GM21423 (cell line): ENCODE measurements at regions not wholly inside any gene's neighbourhood (a gene's known extent, or its start where the extent isn't known, plus 50 kb on each side); places are given as distances from the start of the nearest gene placed in this dataset.
"Not testable (repeated sequence)": the region's sequence is repeated elsewhere in the genome, so short reads cannot be mapped to it uniquely, and the experiment has no call there.

Source experiments
- ATAC-seq: cut with Tn5 transposase; IDR thresholded peaks from one replicate; pipeline ENCODE4 v1.9.1; 2021; ENCODE audit warnings: mild to moderate bottlenecking, moderate library complexity; ENCODE audit not compliant: unreplicated experiment

GRCh38 chrX:113154315-113154714, 313.7 kb upstream of the AMOT start:
- ATAC-seq = not testable (repeated sequence)

GRCh38 chrX:113136836-113137235, 296.2 kb upstream of the AMOT start:
- no peak for ATAC-seq

GRCh38 chrX:113133316-113133715, 292.7 kb upstream of the AMOT start:
- no peak for ATAC-seq

DNA sequence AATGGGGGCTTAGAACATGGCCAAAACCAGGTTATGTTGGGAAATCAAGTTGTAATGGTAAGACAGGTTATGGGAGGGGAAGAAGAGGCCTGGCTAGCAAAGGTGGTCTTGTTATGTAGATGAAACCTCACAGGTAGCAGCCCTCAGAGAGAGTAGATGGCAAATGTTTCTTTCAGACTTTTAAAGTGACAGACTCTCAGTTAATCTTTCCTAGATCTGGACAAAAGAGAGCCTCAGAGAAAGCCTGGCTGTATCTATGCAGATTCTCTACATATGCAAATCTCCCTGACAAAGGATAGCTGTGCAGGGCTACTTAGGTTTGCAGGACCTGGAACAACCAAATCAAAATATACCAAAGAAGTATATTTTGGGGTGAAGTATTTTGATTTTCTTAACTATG, 284.1 kb upstream of the AMOT start:
- ATAC-seq = no peak

DNA sequence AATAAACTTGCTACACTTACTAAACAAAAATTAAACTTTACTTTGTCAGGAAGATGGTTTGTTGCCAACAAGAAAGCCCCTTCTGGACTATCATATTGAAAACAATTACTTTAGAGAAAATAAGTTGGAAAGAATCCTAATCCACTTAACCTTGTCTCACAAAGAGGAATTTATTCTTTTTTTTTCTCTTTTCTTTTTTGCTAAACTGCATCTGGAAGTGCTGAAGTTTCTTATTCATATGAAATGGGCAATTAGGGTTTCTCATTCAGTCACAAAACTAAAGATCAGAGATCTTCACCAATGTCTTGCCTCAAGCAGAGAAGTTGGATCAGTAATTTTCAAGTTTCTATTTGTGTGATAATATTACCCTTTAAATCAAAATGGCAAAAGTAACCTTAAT, 234.9 kb upstream of the AMOT start:
- ATAC-seq = no peak

DNA sequence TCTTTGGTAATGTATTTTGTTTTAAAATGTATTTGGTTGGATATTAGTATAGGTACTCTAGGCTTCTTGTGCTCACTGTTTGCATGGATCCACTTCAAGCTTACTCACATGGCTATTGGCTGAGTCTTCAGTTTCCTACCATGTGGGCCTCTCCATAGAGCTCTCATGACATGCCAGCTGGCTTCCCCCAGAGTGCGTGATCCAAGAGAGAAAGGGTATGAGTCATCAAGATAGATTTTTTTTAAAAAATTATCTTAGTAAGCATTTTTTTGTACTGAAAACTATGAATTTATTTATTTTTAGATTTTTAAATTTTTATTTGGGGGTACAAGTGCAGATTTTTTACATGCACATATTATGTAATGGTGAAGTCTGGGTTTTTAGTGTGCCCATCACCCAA, 219.1 kb upstream of the AMOT start:
- ATAC-seq = no peak

- no peak for ATAC-seq
Observed at GRCh38 chrX:113058634-113059033, 218.0 kb upstream of the AMOT start.

GRCh38 chrX:113048896-113049295, 208.3 kb upstream of the AMOT start:
- ATAC-seq = no peak

DNA sequence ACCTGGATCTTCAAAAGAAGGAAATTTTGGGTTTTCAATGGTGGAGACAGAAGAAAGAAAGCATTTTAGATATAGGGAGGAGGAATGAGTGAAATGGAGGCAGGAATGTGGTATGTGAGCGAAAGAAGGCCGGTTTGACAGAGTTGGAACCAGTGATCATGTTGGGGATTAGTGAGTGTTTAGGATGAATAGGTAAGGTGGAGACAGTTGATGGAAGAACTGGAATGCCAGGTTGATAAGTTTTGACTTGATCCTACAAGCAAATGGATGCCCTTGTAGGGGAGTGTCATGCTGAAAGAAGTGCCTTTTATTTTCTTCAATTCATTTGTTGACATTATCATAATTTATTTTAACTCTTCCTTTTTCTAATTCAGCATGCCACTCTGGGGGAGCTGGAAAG, 207.8 kb upstream of the AMOT start:
- ATAC-seq = no peak

GRCh38 chrX:113033966-113034680, 193.5 kb upstream of the AMOT start:
- ATAC-seq = no peak

DNA sequence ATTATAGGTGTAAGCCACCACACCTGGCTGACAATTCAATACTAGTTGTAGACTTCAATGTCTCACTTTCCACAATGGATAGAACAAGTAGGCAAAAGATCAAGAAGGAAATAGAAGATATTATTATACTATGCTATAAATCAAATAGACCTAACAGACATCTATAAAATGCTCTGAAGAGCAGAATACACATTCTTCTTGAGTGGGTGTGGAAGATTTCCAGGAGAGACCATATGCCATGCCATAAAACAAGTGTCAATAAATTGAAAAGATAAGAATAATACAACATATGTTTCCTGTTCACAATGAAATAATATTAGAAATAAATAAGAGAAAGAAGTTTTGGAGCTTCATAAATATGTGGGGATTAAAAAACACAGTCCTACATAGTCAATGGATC, 179.3 kb upstream of the AMOT start:
- no peak for ATAC-seq

DNA sequence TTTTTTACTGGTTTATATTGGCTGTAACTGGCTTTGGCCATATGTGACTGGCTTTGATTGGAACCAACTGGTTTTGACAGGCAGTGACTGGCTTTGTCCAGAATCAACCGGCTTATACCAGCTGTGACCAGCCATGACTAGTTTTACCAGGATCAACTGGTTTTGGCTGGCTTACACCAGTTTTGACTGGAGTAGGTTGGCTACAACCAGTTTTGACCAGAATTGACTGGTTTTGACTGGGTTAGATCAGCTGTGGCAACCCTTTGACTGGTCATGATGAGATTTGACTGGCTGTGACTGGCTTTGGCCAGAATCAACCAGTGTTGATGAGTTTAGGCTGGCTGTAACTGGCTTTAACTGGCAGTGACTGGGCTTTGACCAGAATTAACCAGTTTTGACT, 169.2 kb upstream of the AMOT start:
- no peak for ATAC-seq

DNA sequence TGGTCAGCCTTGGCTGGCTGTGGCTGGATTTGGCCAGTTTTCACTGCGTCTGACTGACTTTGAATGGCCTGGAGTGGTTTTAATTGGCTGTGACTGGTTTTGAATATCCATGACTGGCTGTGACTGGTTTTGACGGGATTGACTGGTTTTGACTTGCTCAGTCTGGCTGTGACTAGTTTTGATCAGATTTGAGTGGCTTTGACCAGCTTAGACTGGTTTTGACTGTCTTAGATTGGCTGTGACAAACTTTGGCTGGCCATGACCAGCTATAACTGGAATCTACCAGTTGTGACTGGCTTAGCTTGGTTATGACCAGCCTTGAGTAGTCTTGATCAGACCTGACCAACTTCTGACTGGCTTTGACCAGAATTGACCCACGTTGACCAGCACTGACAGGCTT, 168.4 kb upstream of the AMOT start:
- ATAC-seq = no peak

GRCh38 chrX:113001836-113002235, 161.2 kb upstream of the AMOT start:
- ATAC-seq = no peak

GRCh38 chrX:112997991-112998390, 157.4 kb upstream of the AMOT start:
- ATAC-seq = no peak

- ATAC-seq = no peak
Observed at GRCh38 chrX:112991801-112992200, 151.2 kb upstream of the AMOT start.

DNA sequence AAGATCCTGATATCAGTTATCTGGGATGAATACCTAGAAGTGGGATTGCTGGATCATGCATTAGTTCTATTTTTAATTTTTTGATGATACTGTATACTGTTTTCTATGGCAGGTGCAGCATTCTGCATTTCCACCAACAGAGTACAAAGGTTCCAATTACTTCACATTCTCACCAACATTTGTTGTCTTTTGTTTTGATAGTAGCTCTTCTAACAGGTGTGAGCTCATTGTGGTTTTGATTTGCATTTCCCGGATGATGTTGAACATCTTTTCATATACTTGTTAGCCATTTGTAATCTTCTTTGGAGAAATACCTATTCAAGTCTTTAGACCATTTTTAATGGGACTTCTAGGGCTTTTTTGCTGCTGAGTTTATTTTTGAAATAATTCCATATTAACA, 139.2 kb upstream of the AMOT start:
- no peak for ATAC-seq

DNA sequence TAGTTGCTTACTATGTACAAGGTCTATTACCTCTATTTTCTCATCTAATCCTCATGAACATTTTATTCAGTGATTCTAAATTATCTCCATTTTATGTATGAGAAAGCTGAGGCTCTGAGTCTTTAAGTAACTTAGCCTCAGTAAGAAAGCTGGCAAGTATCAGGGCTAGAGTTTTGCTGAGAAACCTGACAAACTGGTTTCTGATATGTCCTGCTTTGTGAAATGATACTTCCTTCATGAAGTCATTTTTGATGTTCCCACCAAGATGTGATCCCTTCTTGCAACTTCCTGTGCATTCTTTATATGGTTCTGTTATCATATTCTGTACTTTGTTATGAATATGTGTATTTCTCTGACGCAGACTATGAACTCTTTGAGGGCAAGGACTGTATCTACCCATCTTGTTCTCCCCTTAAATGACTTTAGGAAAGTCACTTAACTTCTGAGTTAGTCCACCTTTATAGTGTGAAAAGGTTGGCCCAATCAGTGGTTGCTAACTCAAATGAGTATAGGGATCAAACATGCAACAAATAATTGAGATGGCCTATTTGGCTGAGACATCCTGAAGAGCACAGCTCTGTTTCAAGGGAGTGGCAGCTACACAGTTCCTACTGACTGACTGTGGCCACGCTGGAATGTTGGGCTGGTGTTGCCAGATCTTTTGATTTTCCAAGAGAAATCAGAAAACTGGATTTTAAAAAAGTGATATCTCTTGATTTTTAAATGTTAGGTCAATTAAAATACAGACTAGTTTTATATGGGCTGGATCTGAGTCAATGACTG, 127.9 kb upstream of the AMOT start:
- ATAC-seq = no peak

DNA sequence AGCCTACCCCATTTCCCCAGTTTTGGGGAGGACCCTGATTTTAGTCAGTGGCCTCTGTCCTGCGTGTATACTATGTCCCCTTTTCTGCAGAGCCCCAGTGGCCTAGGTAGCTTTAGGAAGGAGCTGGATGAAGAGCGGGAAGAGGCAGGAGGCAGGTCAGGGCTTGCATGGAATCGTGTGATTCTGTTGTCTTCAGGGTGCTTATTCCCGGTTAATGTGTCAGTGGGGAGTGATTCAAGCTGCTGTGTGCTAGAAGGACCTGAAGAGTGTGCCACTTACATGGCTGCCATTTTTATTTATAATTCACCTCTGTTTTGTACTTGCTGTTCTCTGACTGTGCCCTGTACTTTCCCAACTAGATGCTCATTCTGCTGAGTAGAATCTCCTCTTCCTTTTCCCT, 127.3 kb upstream of the AMOT start:
- no peak for ATAC-seq

- no peak for ATAC-seq
Observed at GRCh38 chrX:112967341-112967740, 126.7 kb upstream of the AMOT start.

DNA sequence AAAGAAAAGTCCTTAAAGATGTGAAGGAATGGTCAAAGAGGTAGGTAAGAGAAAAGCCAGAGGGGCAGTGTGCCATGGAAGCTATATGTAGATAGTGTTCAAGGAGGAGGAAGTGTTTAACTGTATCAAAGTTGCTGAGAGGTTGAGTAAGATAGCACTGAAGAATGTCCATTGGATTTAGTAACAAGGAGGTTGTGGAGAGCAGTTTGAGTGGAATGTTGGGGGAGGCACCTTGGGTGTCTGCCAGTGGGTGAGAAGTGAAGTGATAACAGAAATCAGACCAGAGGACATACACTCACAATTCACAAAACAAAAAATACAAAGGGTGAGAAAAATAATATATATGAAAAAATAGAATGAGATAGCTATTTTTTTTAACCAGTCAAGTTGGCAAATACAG, 121.3 kb upstream of the AMOT start:
- ATAC-seq = no peak

GRCh38 chrX:112947981-112948615, 107.5 kb upstream of the AMOT start:
- no peak for ATAC-seq
